ENCODE measurements at regions not wholly inside any gene's neighbourhood (a gene's known extent, or its start where the extent isn't known, plus 50 kb on each side); places are given as distances from the start of the nearest gene placed in this dataset.

DNA sequence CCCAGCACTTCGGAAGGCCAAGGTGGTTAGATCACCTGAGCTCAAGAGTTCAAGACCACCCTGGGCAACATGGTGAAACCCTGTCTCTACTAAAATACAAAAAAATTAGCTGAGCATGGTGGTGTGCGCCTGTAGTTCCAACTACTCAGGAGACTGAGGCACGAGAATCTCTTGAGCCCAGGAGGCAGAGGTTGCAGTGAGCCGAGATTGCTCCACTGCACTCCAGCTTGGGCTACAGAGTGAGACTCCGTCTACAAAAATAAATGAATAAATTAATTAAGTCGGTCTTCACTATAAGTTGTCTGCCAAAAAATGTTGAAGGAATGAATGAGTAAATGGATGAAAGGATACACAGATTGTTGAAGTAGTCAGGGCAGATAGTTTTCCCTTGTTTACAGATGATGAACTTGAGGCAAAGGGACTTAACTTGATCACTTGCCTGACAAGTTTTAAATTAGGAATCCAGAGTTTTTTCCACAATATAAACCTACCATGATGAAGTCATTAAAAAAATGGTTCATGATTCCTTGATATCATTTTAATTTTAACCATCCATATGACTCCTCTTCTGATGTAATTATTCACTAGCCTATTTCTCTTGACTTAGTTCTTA is 130.8 kb downstream of the TLR5 start:
- H3K9me3 Mint-ChIP-seq (ENCODE audit: unreplicated experiment): no peaks in the 10 kb centered on the region
- no peak for DNase-seq (ENCODE audit: low spot score)
- H3K4me1 Mint-ChIP-seq (ENCODE audit: unreplicated experiment): peaks cover 62% of the 10 kb centered on the region
- no peak overlapping the region for H3K4me3 Mint-ChIP-seq (ENCODE audit: unreplicated experiment)
- H3K27me3 Mint-ChIP-seq (ENCODE audit: unreplicated experiment): peaks cover 6% of the 10 kb centered on the region
- TF ChIP-seq, protein P1, sequence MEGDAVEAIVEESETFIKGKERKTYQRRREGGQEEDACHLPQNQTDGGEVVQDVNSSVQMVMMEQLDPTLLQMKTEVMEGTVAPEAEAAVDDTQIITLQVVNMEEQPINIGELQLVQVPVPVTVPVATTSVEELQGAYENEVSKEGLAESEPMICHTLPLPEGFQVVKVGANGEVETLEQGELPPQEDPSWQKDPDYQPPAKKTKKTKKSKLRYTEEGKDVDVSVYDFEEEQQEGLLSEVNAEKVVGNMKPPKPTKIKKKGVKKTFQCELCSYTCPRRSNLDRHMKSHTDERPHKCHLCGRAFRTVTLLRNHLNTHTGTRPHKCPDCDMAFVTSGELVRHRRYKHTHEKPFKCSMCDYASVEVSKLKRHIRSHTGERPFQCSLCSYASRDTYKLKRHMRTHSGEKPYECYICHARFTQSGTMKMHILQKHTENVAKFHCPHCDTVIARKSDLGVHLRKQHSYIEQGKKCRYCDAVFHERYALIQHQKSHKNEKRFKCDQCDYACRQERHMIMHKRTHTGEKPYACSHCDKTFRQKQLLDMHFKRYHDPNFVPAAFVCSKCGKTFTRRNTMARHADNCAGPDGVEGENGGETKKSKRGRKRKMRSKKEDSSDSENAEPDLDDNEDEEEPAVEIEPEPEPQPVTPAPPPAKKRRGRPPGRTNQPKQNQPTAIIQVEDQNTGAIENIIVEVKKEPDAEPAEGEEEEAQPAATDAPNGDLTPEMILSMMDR (IDR thresholded peaks at IDR 0.05; ENCODE audit: unreplicated experiment): no peak
- no peak overlapping the region for H3K27ac Mint-ChIP-seq (ENCODE audit: unreplicated experiment)
- peaks cover 23% of the 10 kb centered on the region for H3K36me3 Mint-ChIP-seq (ENCODE audit: low read depth, unreplicated experiment)

GRCh38 chr1:223012938-223013337 is 130.1 kb downstream of the TLR5 start:
- Mint-ChIP-seq H3K27ac (ENCODE audit: unreplicated experiment) (no peak overlapping the region), H3K27me3 (ENCODE audit: unreplicated experiment) (peaks cover 6% of the 10 kb centered on the region), H3K36me3 (ENCODE audit: low read depth, unreplicated experiment) (peaks cover 27% of the 10 kb centered on the region), H3K4me1 (ENCODE audit: unreplicated experiment) (peaks cover 65% of the 10 kb centered on the region), H3K4me3 (ENCODE audit: unreplicated experiment) (no peak overlapping the region), H3K9me3 (ENCODE audit: unreplicated experiment) (no peaks in the 10 kb centered on the region)
- DNase-seq (ENCODE audit: low spot score): no peak
- TF ChIP-seq, protein P1 (IDR thresholded peaks at IDR 0.05; ENCODE audit: unreplicated experiment): no peak

GRCh38 chr1:223014142-223014873 is 128.7 kb downstream of the TLR5 start:
- no peaks in the 10 kb centered on the region for H3K9me3 Mint-ChIP-seq (ENCODE audit: unreplicated experiment)
- TF ChIP-seq, protein P1 (IDR thresholded peaks at IDR 0.05; ENCODE audit: unreplicated experiment): no peak
- peak overlapping the region; percentile 45 for H3K4me3 Mint-ChIP-seq (ENCODE audit: unreplicated experiment)
- H3K27ac Mint-ChIP-seq (ENCODE audit: unreplicated experiment): peak overlapping the region; percentile 71
- peaks cover 63% of the 10 kb centered on the region for H3K4me1 Mint-ChIP-seq (ENCODE audit: unreplicated experiment)
- peaks cover 38% of the 10 kb centered on the region for H3K36me3 Mint-ChIP-seq (ENCODE audit: low read depth, unreplicated experiment)
- peaks cover 9% of the 10 kb centered on the region for H3K27me3 Mint-ChIP-seq (ENCODE audit: unreplicated experiment)
- DNase-seq (ENCODE audit: low spot score): no peak

DNA sequence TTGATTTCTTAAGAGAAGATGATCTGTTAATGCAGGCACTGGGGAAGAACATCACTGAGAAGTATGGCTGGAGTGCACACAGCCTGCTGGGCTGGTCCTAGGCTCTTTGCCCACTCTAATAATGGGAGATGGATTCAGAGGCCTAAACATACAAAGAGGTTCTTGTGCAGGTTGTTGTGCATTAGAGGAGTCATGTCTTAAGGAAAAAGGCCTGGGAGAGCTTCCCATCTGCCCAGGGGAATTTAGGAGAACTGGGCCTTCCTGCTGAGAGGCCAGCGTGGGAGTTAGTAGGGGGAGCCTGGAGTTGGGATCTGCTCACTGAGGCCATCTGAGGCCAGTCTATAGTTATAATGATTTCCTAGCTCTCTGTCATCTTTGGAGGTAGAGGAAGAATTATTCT is 126.7 kb downstream of the TLR5 start:
- Mint-ChIP-seq H3K4me1 (ENCODE audit: unreplicated experiment) (peaks cover 61% of the 10 kb centered on the region), H3K4me3 (ENCODE audit: unreplicated experiment) (peak overlapping the region; percentile 76), H3K27me3 (ENCODE audit: unreplicated experiment) (peaks cover 5% of the 10 kb centered on the region), H3K27ac (ENCODE audit: unreplicated experiment) (peak overlapping the region; percentile 99), H3K36me3 (ENCODE audit: low read depth, unreplicated experiment) (peaks cover 51% of the 10 kb centered on the region), H3K9me3 (ENCODE audit: unreplicated experiment) (no peaks in the 10 kb centered on the region)
- no peak for DNase-seq (ENCODE audit: low spot score)
- TF ChIP-seq, protein P1 (IDR thresholded peaks at IDR 0.05; ENCODE audit: unreplicated experiment): no peak

DNA sequence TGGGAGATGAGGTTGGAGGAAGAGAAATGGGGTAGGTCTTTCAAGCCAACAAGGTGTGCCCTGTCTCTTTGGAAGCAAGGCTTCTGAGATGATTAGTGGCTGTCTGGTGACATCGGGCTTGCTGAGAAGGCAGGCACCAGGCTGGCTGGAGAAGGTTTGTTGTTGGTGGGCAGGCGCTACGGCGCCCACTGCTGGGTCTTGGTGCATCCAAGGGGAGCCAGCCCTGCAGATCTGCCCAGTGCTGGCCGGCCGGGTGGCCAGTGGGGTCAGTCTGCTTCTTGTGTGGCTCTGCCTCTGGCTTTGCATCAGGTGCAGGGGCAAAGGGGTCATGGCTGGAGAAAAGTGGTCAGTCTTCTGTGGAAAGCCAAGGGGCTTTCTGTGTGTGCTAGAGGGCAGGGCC is 126.2 kb downstream of the TLR5 start:
- peaks cover 64% of the 10 kb centered on the region for H3K4me1 Mint-ChIP-seq (ENCODE audit: unreplicated experiment)
- no peak for DNase-seq (ENCODE audit: low spot score)
- no peaks in the 10 kb centered on the region for H3K9me3 Mint-ChIP-seq (ENCODE audit: unreplicated experiment)
- peak overlapping the region; percentile 99 for H3K27ac Mint-ChIP-seq (ENCODE audit: unreplicated experiment)
- H3K4me3 Mint-ChIP-seq (ENCODE audit: unreplicated experiment): peak overlapping the region; percentile 81
- H3K36me3 Mint-ChIP-seq (ENCODE audit: low read depth, unreplicated experiment): peaks cover 55% of the 10 kb centered on the region
- peaks cover 5% of the 10 kb centered on the region for H3K27me3 Mint-ChIP-seq (ENCODE audit: unreplicated experiment)
- TF ChIP-seq, protein P1 (IDR thresholded peaks at IDR 0.05; ENCODE audit: unreplicated experiment): no peak
